ENCODE measurements at regions not wholly inside any gene's neighbourhood (a gene's known extent, or its start where the extent isn't known, plus 50 kb on each side); places are given as distances from the start of the nearest gene placed in this dataset.
A peak's percentile ranks its signal among the peaks of the same experiment; 100 is the strongest.
"Not testable (repeated sequence)": the region's sequence is repeated elsewhere in the genome, so short reads cannot be mapped to it uniquely, and the experiment has no call there.

DNA sequence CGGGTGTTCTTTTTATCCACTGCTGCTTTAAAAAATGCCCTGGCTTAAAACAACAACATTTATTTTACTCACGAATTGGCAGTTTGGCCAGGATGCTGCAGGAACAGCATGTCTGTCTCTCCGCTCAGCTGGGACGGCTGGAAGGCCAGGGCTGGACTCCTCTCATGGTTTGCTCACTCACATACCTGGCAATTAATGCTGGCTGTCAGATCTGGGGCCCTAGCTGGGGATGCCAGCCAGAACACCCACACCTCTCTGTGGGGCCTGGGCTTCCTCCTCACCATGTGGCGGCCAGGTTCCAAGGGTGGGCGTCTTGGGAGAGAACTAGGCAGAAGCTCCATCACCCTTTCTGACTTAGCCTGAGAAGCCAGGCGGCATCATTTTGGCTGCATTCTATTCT, 189.1 kb upstream of the IL12B start:
- no peak for TF ChIP-seq CTCF (IDR thresholded peaks at IDR 0.05; ENCODE audit: extremely low read depth, low read depth, low read length)
- no peak for DNase-seq (ENCODE audit: insufficient read length, low spot score, missing footprints)
- Histone ChIP-seq H3K27ac (ENCODE audit: low read depth, low read length) (no peak overlapping the region), H3K4me3 (ENCODE audit: insufficient read depth, low read length) (no peak overlapping the region), H3K4me1 (ENCODE audit: insufficient read depth, low read length) (peaks cover 11% of the 10 kb centered on the region), H4K20me1 (ENCODE audit: insufficient read depth, low read length) (no peaks in the 10 kb centered on the region), H3K79me2 (ENCODE audit: insufficient read depth, low read length) (no peaks in the 10 kb centered on the region), H2AFZ (ENCODE audit: low read length) (no peak overlapping the region), H3K36me3 (ENCODE audit: insufficient read depth, low read length) (no peaks in the 10 kb centered on the region), H3K27me3 (ENCODE audit: insufficient read depth, low read length) (no peaks in the 10 kb centered on the region), H3K4me2 (ENCODE audit: insufficient read depth, low read length) (no peak overlapping the region), H3K9me3 (ENCODE audit: low read depth, low read length) (no peaks in the 10 kb centered on the region)

- Histone ChIP-seq H3K27ac (ENCODE audit: low read depth, low read length) (no peak overlapping the region), H3K4me2 (ENCODE audit: insufficient read depth, low read length) (no peak overlapping the region), H3K4me1 (ENCODE audit: insufficient read depth, low read length) (peaks cover 13% of the 10 kb centered on the region), H3K79me2 (ENCODE audit: insufficient read depth, low read length) (no peaks in the 10 kb centered on the region), H3K27me3 (ENCODE audit: insufficient read depth, low read length) (no peaks in the 10 kb centered on the region), H3K36me3 (ENCODE audit: insufficient read depth, low read length) (no peaks in the 10 kb centered on the region), H2AFZ (ENCODE audit: low read length) (no peak overlapping the region), H3K9me3 (ENCODE audit: low read depth, low read length) (no peaks in the 10 kb centered on the region), H4K20me1 (ENCODE audit: insufficient read depth, low read length) (no peaks in the 10 kb centered on the region), H3K4me3 (ENCODE audit: insufficient read depth, low read length) (no peak overlapping the region)
- DNase-seq (ENCODE audit: insufficient read length, low spot score, missing footprints): no peak
- TF ChIP-seq CTCF (IDR thresholded peaks at IDR 0.05; ENCODE audit: extremely low read depth, low read depth, low read length): no peak
These were observed 192.6 kb upstream of the IL12B start for GRCh38 chr5:159522841-159523240.

- not testable (repeated sequence) for DNase-seq (ENCODE audit: insufficient read length, low spot score, missing footprints); H3K27ac ChIP-seq (ENCODE audit: low read depth, low read length); H4K20me1 ChIP-seq (ENCODE audit: insufficient read depth, low read length); H3K9me3 ChIP-seq (ENCODE audit: low read depth, low read length); H3K4me1 ChIP-seq (ENCODE audit: insufficient read depth, low read length); H3K27me3 ChIP-seq (ENCODE audit: insufficient read depth, low read length); H2AFZ ChIP-seq (ENCODE audit: low read length); H3K79me2 ChIP-seq (ENCODE audit: insufficient read depth, low read length); H3K4me2 ChIP-seq (ENCODE audit: insufficient read depth, low read length); H3K4me3 ChIP-seq (ENCODE audit: insufficient read depth, low read length); H3K36me3 ChIP-seq (ENCODE audit: insufficient read depth, low read length)
These were observed 194.0 kb upstream of the IL12B start for GRCh38 chr5:159524279-159524678.

DNA sequence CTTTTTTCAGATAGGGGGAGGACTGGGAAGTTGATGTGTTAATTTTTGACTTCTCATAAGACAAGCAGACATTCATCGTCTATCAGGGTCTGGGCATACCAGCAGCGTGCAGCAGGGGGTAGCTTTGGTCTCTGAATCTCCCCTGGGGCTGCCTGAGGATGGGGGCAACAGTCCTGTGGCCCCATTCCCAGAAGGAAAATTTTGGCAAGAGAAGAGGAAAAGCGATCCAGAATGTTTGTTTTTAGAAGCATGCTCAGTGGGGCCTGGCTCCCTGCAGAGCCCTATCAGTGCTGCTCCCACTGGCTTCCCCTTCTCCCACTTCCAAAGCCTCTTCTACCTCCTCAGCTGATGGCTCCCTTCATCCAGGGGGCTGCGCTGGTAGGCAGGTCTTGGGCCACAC, 194.8 kb upstream of the IL12B start:
- no peaks in the 10 kb centered on the region for H3K27me3 ChIP-seq (ENCODE audit: insufficient read depth, low read length)
- TF ChIP-seq CTCF (IDR thresholded peaks at IDR 0.05; ENCODE audit: extremely low read depth, low read depth, low read length): no peak
- no peaks in the 10 kb centered on the region for H3K36me3 ChIP-seq (ENCODE audit: insufficient read depth, low read length)
- no peak overlapping the region for H3K4me3 ChIP-seq (ENCODE audit: insufficient read depth, low read length)
- H3K9me3 ChIP-seq (ENCODE audit: low read depth, low read length): no peaks in the 10 kb centered on the region
- peaks cover 2% of the 10 kb centered on the region for H3K4me1 ChIP-seq (ENCODE audit: insufficient read depth, low read length)
- H3K79me2 ChIP-seq (ENCODE audit: insufficient read depth, low read length): no peaks in the 10 kb centered on the region
- no peaks in the 10 kb centered on the region for H4K20me1 ChIP-seq (ENCODE audit: insufficient read depth, low read length)
- H3K4me2 ChIP-seq (ENCODE audit: insufficient read depth, low read length): peak overlapping the region; percentile 36
- no peak overlapping the region for H3K27ac ChIP-seq (ENCODE audit: low read depth, low read length)
- DNase-seq (ENCODE audit: insufficient read length, low spot score, missing footprints): no peak
- H2AFZ ChIP-seq (ENCODE audit: low read length): peak overlapping the region; percentile 74

All from osteoblast (primary cell).